ENCODE measurements at regions not wholly inside any gene's neighbourhood (a gene's known extent, or its start where the extent isn't known, plus 50 kb on each side); places are given as distances from the start of the nearest gene placed in this dataset.

- no peak for DNase-seq (ENCODE audit: extremely low spot score, unreplicated experiment)
- Mint-ChIP-seq H3K27ac (peak overlapping the region; percentile 55), H3K4me1 (ENCODE audit: unreplicated experiment) (peaks cover 6% of the 10 kb centered on the region), H3K9me3 (no peaks in the 10 kb centered on the region), H3K27me3 (peaks cover 44% of the 10 kb centered on the region), H3K4me3 (no peak overlapping the region), H3K36me3 (no peaks in the 10 kb centered on the region)
- TF ChIP-seq CTCF (conservative IDR thresholded peaks at IDR 0.05), result no peak
Measured at GRCh38 chr7:35533902-35534301, 161.0 kb downstream of the HERPUD2 start.

GRCh38 chr7:35530124-35531109 lies 164.5 kb downstream of the HERPUD2 start:
- H3K9me3 Mint-ChIP-seq, result no peaks in the 10 kb centered on the region
- no peak overlapping the region for H3K27ac Mint-ChIP-seq
- no peaks in the 10 kb centered on the region for H3K4me1 Mint-ChIP-seq (ENCODE audit: unreplicated experiment)
- no peaks in the 10 kb centered on the region for H3K36me3 Mint-ChIP-seq
- no peak overlapping the region for H3K4me3 Mint-ChIP-seq
- no peak for DNase-seq (ENCODE audit: extremely low spot score, unreplicated experiment)
- TF ChIP-seq CTCF (conservative IDR thresholded peaks at IDR 0.05), result no peak
- peaks cover 25% of the 10 kb centered on the region for H3K27me3 Mint-ChIP-seq

GRCh38 chr7:35529713-35530112 lies 165.2 kb downstream of the HERPUD2 start:
- Mint-ChIP-seq H3K27ac (no peak overlapping the region), H3K36me3 (no peaks in the 10 kb centered on the region), H3K27me3 (peaks cover 25% of the 10 kb centered on the region), H3K4me1 (ENCODE audit: unreplicated experiment) (no peaks in the 10 kb centered on the region), H3K4me3 (no peak overlapping the region), H3K9me3 (no peaks in the 10 kb centered on the region)
- no peak for TF ChIP-seq CTCF (conservative IDR thresholded peaks at IDR 0.05)
- DNase-seq (ENCODE audit: extremely low spot score, unreplicated experiment), result no peak

GRCh38 chr7:35528381-35528977 lies 166.5 kb downstream of the HERPUD2 start:
- Mint-ChIP-seq H3K4me1 (ENCODE audit: unreplicated experiment) (no peaks in the 10 kb centered on the region), H3K4me3 (no peak overlapping the region), H3K27me3 (peaks cover 27% of the 10 kb centered on the region), H3K27ac (no peak overlapping the region), H3K9me3 (no peaks in the 10 kb centered on the region), H3K36me3 (no peaks in the 10 kb centered on the region)
- no peak for TF ChIP-seq CTCF (conservative IDR thresholded peaks at IDR 0.05)
- no peak for DNase-seq (ENCODE audit: extremely low spot score, unreplicated experiment)

- H3K27me3 Mint-ChIP-seq, result peaks cover 24% of the 10 kb centered on the region
- no peak overlapping the region for H3K27ac Mint-ChIP-seq
- H3K4me3 Mint-ChIP-seq, result no peak overlapping the region
- H3K36me3 Mint-ChIP-seq, result no peaks in the 10 kb centered on the region
- no peak for TF ChIP-seq CTCF (conservative IDR thresholded peaks at IDR 0.05)
- DNase-seq (ENCODE audit: extremely low spot score, unreplicated experiment), result no peak
- no peaks in the 10 kb centered on the region for H3K4me1 Mint-ChIP-seq (ENCODE audit: unreplicated experiment)
- no peaks in the 10 kb centered on the region for H3K9me3 Mint-ChIP-seq
Measured at GRCh38 chr7:35526645-35527044, 168.3 kb downstream of the HERPUD2 start.

Data from type B pancreatic cell (in vitro differentiated cells).